ENCODE measurements at regions not wholly inside any gene's neighbourhood (a gene's known extent, or its start where the extent isn't known, plus 50 kb on each side); places are given as distances from the start of the nearest gene placed in this dataset.

GRCh38 chr13:85655040-85655439 lies 144.2 kb downstream of the SLITRK6 start:
- H3K27ac ChIP-seq: no peak overlapping the region
- no peak for DNase-seq
- no peaks in the 10 kb centered on the region for H3K9me3 ChIP-seq
- WGBS, 5 donors: 68 to 85% (median 75%) methylated on average over 1 of the region's 1 CpG
- no peaks in the 10 kb centered on the region for H3K36me3 ChIP-seq
- intact Hi-C loops (cut with DNase I; ENCODE audit: low total_unique reads): no loop called here
- no peak overlapping the region for H3K4me3 ChIP-seq
- H3K27me3 ChIP-seq: no peaks in the 10 kb centered on the region
- H3K4me1 ChIP-seq: no peaks in the 10 kb centered on the region
- TF ChIP-seq POLR2A (IDR thresholded peaks at IDR 0.05) (no peak), EP300 (IDR thresholded peaks at IDR 0.05) (no peak), POLR2AphosphoS5 (IDR thresholded peaks at IDR 0.05) (no peak)
- TF ChIP-seq, protein P1, sequence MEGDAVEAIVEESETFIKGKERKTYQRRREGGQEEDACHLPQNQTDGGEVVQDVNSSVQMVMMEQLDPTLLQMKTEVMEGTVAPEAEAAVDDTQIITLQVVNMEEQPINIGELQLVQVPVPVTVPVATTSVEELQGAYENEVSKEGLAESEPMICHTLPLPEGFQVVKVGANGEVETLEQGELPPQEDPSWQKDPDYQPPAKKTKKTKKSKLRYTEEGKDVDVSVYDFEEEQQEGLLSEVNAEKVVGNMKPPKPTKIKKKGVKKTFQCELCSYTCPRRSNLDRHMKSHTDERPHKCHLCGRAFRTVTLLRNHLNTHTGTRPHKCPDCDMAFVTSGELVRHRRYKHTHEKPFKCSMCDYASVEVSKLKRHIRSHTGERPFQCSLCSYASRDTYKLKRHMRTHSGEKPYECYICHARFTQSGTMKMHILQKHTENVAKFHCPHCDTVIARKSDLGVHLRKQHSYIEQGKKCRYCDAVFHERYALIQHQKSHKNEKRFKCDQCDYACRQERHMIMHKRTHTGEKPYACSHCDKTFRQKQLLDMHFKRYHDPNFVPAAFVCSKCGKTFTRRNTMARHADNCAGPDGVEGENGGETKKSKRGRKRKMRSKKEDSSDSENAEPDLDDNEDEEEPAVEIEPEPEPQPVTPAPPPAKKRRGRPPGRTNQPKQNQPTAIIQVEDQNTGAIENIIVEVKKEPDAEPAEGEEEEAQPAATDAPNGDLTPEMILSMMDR (IDR thresholded peaks at IDR 0.05): no peak

DNA sequence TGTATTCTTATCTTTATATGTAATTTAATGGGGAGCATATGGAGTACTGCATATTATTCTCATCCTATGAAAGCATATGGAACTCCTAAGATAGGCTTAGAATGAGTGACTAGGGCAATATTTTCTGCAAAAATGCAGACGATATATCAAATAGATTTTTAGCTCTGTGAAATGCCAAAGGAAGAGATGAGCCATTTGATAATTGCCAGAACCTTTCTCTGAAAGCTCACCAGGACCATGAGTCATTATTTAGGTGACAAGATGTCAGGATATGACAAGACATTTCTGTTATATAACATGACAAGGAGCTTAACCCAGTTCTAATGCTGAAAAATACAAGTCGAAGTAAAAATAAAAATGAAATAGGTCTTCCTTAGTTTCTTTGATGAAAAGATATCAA lies 145.0 kb downstream of the SLITRK6 start:
- Histone ChIP-seq H3K4me1 (no peaks in the 10 kb centered on the region), H3K9me3 (no peaks in the 10 kb centered on the region), H3K27me3 (no peaks in the 10 kb centered on the region), H3K27ac (no peak overlapping the region), H3K4me3 (no peak overlapping the region), H3K36me3 (no peaks in the 10 kb centered on the region)
- DNase-seq: no peak
- intact Hi-C loops (cut with DNase I; ENCODE audit: low total_unique reads): no loop called here
- WGBS, 5 donors: 28 to 65% (median 49%) methylated on average over 2 of the region's 2 CpGs
- TF ChIP-seq POLR2A (IDR thresholded peaks at IDR 0.05) (no peak), EP300 (IDR thresholded peaks at IDR 0.05) (no peak), POLR2AphosphoS5 (IDR thresholded peaks at IDR 0.05) (no peak)
- TF ChIP-seq, protein P1 (IDR thresholded peaks at IDR 0.05): no peak

DNA sequence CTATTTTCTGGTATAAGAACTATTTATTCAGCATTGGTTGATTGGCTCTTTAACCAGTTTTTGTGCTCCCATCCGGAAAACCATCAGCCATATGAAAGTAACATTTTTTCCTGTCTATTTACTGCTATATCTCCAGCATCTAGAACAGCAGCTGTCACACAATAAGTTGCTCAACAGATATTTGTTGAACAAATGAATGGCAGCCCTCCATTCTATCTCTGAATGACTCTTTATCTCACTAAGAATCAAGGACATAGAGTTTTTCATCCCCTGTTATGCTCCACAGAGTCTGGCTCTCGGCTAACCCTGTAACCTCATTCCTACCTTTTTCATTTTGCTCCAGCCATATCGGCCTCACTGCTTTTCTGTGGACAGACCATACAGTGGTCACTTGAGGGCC lies 145.5 kb downstream of the SLITRK6 start:
- WGBS, 5 donors: 85 to 90% (median 87%) methylated on average over 3 of the region's 3 CpGs
- H3K27ac ChIP-seq: no peak overlapping the region
- H3K4me1 ChIP-seq: no peaks in the 10 kb centered on the region
- intact Hi-C loops (cut with DNase I; ENCODE audit: low total_unique reads): no loop called here
- no peak for DNase-seq
- no peak overlapping the region for H3K4me3 ChIP-seq
- TF ChIP-seq EP300 (IDR thresholded peaks at IDR 0.05): no peak
- no peak for TF ChIP-seq POLR2A (IDR thresholded peaks at IDR 0.05)
- TF ChIP-seq POLR2AphosphoS5 (IDR thresholded peaks at IDR 0.05): no peak
- TF ChIP-seq, protein P1 (IDR thresholded peaks at IDR 0.05): no peak
- H3K27me3 ChIP-seq: no peaks in the 10 kb centered on the region
- no peaks in the 10 kb centered on the region for H3K36me3 ChIP-seq
- H3K9me3 ChIP-seq: no peaks in the 10 kb centered on the region

DNA sequence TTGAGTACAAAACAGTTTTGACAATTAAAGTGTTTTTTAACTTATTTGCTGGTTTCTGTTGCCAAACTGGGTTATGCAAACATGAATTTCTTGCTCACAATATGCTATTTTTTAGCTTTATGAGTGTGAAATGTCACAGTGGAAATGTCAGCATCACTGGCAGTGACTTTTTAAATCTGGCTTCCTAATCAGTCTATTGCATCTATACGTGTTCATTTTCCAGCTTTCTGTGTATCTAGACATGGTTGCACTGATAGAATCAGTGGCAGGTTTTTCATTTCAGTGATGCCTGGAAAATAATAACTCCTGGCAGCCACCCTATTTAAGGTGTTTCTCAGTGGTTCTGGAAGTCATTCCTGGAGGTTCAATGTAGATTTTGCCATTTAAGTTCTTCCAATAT lies 146.7 kb downstream of the SLITRK6 start:
- H3K9me3 ChIP-seq: no peaks in the 10 kb centered on the region
- intact Hi-C loops (cut with DNase I; ENCODE audit: low total_unique reads): no loop called here
- H3K4me3 ChIP-seq: no peak overlapping the region
- no peak for TF ChIP-seq EP300 (IDR thresholded peaks at IDR 0.05)
- TF ChIP-seq, protein P1 (IDR thresholded peaks at IDR 0.05): no peak
- TF ChIP-seq POLR2AphosphoS5 (IDR thresholded peaks at IDR 0.05): no peak
- no peak for TF ChIP-seq POLR2A (IDR thresholded peaks at IDR 0.05)
- H3K36me3 ChIP-seq: no peaks in the 10 kb centered on the region
- 67 to 84% (median 71%) methylated on average over 1 of the region's 1 CpG for WGBS, 5 donors
- H3K27me3 ChIP-seq: no peaks in the 10 kb centered on the region
- H3K27ac ChIP-seq: no peak overlapping the region
- no peaks in the 10 kb centered on the region for H3K4me1 ChIP-seq
- DNase-seq: no peak

Data from stomach (tissue), 8 donors.